HG02588 (cell line): ENCODE measurements at regions not wholly inside any gene's neighbourhood (a gene's known extent, or its start where the extent isn't known, plus 50 kb on each side); places are given as distances from the start of the nearest gene placed in this dataset.
"Not testable (repeated sequence)": the region's sequence is repeated elsewhere in the genome, so short reads cannot be mapped to it uniquely, and the experiment has no call there.

Experiments
- ATAC-seq: cut with Tn5 transposase; IDR thresholded peaks from one replicate; pipeline ENCODE4 v1.9.1; 2021; ENCODE audit warnings: mild to moderate bottlenecking, moderate library complexity; ENCODE audit not compliant: unreplicated experiment

DNA sequence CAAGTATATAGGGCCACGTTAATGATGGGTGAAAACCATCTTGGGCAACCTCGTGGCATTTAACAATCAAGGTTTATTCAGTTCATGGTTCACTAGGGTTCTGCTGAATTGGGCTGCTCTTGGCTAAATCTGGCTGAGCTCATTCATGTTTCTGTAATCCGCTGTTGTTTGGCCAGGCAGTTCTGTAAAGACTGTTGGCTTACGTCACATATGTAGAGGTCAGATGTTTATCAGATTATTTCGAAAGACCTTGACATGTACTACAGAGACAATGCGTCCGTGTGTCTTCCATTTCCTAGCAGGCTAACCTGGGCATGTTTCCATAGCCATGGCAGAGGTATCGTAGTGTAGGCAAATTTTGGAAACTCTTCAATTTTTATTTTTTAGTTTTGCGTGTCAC lies 190.0 kb upstream of the ZWINT start:
- no peak for ATAC-seq

DNA sequence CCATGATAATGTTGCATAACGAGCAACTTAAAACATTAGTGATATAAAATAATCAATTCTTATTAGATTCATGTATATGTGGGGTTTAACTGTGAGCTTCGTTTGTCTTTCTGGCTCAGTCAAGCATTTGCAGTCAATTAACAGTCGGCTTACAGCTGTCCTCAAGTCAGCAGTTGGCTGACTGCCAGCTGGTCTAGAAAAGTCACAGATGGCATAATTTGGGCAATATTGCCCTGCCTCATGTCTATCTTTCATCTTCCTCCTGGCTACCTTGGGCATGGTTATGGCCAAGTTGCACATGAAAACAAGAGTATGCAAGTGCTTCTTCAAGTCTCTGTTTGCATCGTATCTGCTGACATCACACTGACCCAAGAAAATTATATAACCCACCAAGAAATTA lies 186.1 kb upstream of the ZWINT start:
- no peak for ATAC-seq

DNA sequence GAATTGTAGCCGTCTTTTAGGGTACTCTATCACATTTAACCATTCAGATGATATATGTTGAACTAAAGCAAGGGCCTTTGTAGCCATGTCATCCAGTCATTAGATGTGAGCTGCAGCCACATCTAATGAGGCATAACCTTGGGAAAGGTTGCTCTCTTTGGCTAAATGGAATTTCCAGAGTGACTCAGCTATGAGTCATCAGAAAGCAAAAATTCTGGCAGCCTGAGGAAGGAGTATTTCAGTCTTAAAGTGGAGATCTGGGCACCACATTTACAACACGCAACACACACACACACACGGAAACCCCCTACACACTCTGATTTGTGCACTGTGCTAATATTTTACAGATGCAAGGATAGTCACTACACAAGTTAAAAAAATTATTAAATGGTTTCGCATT lies 176.9 kb upstream of the ZWINT start:
- no peak for ATAC-seq

DNA sequence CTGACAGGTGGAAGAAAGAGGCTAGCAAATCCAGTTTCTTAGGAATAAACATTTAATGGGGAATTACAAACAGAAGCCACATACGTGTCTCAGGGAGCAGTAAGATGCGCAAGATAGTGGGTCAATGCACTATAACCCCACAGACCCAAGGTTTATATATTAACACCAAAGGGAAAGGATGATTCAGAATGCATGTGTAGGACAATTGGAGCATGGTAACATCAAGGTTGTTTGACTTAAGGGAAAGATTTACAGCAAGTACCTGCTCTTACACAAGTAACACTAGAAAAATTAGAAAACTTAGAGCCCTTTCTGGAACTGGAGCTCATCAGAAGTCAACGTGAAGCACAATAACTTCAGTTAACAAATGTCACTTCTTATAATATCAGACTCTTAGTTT lies 161.1 kb upstream of the ZWINT start:
- no peak for ATAC-seq

DNA sequence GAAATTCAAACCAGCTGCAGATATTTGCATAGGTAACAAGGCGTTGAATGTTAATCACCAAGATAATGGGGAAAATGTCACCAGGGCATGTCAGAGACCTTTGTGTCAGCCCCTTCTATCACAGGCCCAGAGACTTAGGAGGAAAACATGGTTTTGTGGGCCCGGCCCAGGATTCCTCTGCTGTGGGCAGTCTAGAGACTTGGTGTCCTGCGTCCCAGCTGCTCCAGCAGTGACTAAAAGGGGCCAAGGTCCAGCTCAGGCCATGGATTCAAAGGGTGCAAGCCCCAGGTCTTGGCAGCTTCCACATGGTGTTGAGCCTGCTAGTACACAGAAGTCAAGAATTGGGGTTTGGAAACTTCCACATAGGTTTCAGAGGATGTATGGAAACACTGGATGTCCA lies 147.5 kb upstream of the ZWINT start:
- ATAC-seq = no peak

DNA sequence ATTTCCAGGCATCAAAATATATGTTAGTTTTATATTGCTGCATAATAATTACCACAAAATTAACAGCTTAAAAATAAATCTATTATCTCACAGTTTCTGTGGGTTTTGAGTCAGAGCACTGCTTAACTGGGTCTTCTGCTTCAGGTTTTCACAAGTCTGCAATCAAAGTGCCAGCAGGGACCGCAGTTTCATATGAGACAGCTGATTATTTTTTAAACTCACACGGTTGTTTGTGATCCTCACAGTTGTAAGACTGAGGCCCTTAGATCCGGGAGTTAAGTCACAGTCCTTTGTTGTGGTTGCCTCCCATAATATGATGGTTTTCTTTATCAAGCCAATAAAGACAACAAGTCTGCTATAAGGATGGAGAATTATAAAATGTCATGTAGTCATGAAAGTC lies 146.0 kb upstream of the ZWINT start:
- ATAC-seq = no peak

DNA sequence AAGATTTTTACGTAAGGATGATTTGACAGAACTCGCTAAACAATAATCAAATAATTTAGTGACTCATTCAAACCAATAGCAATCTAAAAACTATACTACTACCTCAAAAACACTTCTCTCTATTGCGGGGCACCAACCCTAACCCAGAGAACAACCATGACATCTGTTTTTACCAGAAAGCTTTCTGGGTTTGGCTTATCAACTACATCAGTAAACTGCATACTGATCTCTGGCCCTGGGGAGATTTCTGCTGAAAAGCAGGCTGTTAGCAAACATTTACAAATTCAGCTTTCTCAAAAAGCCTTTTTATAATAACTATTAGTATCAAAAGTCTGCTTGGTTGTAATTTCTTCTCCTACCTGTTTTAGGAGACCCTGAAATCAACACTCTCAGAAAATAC lies 144.5 kb upstream of the ZWINT start:
- ATAC-seq = no peak

DNA sequence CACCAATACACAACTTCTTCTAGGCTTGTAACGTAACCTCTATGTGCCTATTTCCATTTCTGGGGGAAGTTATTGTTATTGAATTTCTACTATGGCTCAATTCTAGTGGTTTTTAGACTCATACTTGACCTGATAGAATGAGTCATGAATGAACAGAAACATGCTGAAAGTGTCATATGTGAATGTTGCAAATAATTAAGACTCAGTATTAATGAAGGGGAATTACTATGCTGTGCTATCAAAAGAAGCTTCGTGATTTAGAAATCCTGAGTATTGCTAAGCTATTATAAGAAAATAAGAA lies 135.1 kb upstream of the ZWINT start:
- ATAC-seq = no peak

DNA sequence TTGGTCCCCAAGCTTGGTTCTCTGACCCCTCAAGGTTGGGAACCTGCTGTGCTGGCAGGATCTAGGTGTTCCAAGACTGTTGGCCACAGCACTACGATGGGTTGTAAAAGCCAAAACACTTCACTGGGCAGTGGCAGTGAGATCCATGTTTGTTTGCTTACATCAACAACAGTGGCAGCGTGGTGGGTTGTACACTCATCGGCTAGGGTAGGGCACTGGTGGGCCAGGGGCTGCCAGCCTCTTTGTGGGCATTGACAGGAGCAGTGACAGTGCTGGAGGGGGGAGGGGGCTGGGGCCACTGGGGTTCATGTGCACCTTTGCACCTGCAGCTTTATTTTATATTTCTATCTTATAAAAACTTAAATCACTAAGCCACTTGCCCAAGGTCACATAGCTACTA lies 126.7 kb upstream of the ZWINT start:
- no peak for ATAC-seq

DNA sequence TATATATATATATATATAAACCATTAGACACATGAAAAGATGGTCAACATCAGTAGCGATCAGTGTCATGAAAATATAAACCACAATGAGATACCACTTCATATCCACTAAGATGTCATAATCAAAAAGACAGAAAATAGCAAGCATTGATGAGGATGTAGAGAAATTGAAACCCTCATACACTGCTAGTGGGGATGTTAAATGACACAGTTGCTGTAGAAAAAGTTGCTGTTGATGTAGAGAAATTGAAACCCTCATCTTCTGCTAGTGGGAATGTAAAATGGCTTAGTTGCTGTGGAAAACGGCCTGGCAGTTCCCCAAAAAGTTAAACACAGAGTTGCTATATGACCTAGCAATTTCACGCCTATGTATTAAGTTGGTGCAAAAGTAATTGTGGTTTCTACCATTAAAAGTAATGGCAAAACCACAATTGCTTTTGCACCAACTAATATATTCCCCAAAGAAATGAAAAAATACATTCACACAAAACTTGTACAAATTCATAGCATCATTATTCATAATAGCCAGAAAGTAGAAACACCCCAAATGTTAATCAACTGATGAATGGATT lies 120.5 kb upstream of the ZWINT start:
- ATAC-seq = no peak

DNA sequence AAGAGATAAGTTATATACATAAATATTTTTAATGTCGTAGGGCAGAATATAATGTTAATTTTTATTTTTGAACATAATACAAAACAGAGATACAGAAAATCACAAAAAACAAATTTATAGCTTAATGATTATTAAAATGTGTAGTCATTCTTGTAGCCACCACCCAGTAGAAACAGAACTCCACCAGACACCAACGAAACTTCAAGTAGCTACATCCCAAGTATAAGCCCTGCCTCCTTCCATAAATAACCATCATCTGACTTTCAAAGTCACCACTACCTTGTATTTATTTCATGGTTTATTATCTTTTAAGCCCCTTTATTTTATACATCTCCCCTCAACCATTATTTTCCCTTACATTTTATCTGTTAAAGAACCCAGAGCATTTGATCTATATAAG lies 111.9 kb upstream of the ZWINT start:
- no peak for ATAC-seq

DNA sequence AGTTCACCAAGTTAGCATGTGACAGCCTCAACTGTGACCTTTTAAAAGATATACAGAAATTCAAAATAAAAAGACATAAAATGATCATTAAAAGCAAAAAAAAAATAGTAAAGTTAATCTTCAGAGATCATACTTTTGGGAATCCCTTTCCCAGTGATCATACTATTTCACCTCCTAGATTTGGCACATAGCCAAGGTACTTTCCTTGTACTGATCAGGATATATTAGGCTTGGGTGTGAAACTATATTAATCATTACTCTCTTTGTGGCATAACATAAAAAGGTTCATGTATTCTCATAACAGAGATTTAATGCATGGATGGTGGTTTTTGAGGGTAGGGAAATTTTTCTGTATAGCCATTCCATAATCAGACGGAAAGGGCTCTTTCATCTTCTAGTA lies 109.6 kb upstream of the ZWINT start:
- ATAC-seq = no peak

DNA sequence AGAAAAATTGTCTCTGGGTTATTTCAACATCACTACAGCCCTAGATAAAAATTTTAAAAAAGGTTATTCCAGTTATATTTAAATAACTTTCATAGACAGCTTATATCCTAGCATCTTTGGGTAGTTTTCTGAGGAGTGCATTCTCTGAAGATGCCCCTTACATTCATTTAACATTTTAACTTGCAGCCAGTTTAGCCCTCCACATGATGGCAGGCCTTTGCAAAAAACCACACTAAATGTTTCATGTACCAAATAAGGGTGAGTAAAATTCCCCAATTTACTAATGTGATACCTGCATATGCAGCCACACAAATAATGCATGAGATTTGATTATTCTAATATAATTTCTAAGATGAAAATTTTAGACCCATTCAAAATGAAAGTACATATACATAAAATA lies 108.4 kb upstream of the ZWINT start:
- ATAC-seq = no peak

DNA sequence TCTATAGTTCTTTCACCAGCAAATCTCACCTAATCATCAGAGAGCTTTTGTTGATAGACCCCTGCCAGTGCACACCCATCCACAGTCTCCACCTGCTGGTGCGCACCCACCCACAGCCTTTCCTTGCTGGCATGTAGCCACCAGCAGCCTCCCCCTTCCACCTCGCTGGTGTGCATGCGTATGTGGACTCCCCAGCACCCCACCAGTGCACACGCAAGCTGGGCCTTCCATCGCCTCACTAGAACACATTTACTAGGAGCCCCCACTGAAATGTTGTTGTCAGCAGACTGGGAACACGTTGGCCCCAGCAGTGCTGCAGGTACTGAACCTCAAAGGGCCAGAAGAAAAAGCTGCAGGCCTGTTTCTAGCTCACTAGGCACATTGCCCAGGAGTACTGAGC lies 104.9 kb upstream of the ZWINT start:
- ATAC-seq = no peak

DNA sequence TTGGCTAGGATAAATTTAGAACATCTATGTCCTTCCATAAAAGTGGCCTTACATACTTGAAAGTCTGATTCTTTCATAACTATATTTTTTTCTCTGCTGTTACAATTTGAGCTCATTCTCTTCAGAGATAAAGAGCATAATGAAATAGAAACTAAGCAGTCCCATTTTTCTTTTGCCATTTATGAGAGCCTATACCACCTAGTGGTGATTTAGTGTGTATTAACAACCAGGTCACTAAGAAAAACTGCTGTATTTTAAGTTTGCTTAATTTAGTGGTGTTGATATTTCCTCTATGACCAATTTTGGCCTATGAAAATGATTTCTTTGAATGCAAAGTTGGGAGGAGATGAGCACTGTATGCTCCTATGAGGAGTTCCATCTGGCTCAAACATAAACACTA lies 88.7 kb upstream of the ZWINT start:
- ATAC-seq = no peak

DNA sequence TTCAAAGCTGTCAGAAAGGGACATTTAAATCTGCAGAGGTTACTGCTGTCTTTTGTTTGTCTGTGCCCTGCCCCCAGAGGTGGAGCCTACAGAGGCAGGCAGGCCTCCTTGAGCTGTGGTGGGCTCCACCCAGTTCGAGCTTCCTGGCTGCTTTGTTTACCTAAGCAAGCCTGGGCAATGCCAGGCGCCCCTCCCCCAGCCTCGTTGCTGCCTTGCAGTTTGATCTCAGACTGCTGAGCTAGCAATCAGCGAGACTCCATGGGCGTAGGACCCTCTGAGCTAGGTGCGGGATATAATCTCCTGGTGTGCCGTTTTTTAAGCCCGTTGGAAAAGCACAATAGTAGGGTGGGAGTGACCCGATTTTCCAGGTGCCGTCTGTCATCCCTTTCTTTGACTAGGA lies 86.6 kb upstream of the ZWINT start:
- not testable (repeated sequence) for ATAC-seq

DNA sequence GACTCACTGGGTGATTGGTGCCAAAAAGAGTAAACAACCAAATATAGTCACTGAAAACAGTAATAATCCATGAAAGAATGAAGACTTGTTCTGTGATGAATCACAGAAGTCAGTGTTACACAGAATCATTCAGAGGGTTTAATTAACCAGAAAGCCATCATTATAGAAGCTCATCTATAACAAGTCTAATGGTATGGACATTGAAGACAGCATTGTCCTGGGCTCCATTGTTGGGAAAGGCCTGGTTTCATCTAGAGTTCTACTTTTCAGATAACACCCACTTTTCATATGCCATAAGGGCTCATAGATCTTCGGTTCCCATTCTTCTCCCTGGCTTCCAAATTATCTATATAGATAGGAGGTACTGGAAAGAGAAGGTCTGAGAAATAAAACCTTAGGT lies 80.3 kb upstream of the ZWINT start:
- not testable (repeated sequence) for ATAC-seq
